Endometrial microvascular endothelial cells (primary cell): ENCODE measurements at regions not wholly inside any gene's neighbourhood (a gene's known extent, or its start where the extent isn't known, plus 50 kb on each side); places are given as distances from the start of the nearest gene placed in this dataset.
"Not testable (repeated sequence)": the region's sequence is repeated elsewhere in the genome, so short reads cannot be mapped to it uniquely, and the experiment has no call there.

Experiments used
- in situ Hi-C: cut with HindIII; loops from 2 replicates; pipeline ENCODE4 v1.10.0; 2017; ENCODE audit warnings: low sequenced_read_pairs, low pct_unique_long_range_greater_than_20kb; ENCODE audit errors: inconsistent ontology term

GRCh38 chr16:66097751-66098150, 268.7 kb upstream of the CDH5 start:
- in situ Hi-C loops, result no loop called here

- in situ Hi-C loops, result no loop called here
These were observed 270.8 kb upstream of the CDH5 start for GRCh38 chr16:66095676-66096075.

GRCh38 chr16:66093191-66093590, 273.3 kb upstream of the CDH5 start:
- in situ Hi-C loops, result no loop called here

GRCh38 chr16:66091471-66091891, 275.0 kb upstream of the CDH5 start:
- in situ Hi-C loops, result no loop called here

GRCh38 chr16:66088681-66089080, 277.8 kb upstream of the CDH5 start:
- in situ Hi-C loops, result no loop called here

- in situ Hi-C loops, result no loop called here
These were observed 279.2 kb upstream of the CDH5 start for GRCh38 chr16:66087308-66087707.

GRCh38 chr16:66085651-66086050, 280.8 kb upstream of the CDH5 start:
- in situ Hi-C loops, result no loop called here

GRCh38 chr16:66084731-66085130, 281.8 kb upstream of the CDH5 start:
- in situ Hi-C loops, result not testable (repeated sequence)

GRCh38 chr16:66084306-66084705, 282.2 kb upstream of the CDH5 start:
- in situ Hi-C loops, result no loop called here

GRCh38 chr16:66083171-66083570, 283.3 kb upstream of the CDH5 start:
- in situ Hi-C loops, result no loop called here

- in situ Hi-C loops, result no loop called here
These were observed 284.1 kb upstream of the CDH5 start for GRCh38 chr16:66082424-66082823.

GRCh38 chr16:66081775-66082366, 284.6 kb upstream of the CDH5 start:
- in situ Hi-C loops, result no loop called here

- in situ Hi-C loops, result no loop called here
These were observed 286.7 kb upstream of the CDH5 start for GRCh38 chr16:66079671-66080334.

GRCh38 chr16:66070140-66070917, 296.2 kb upstream of the CDH5 start:
- in situ Hi-C loops, result no loop called here

- in situ Hi-C loops, result no loop called here
These were observed 296.9 kb upstream of the CDH5 start for GRCh38 chr16:66069587-66069986.

GRCh38 chr16:66066404-66066803, 300.1 kb upstream of the CDH5 start:
- in situ Hi-C loops, result no loop called here

- in situ Hi-C loops, result no loop called here
These were observed 300.6 kb upstream of the CDH5 start for GRCh38 chr16:66065925-66066324.

- in situ Hi-C loops, result no loop called here
These were observed 301.5 kb upstream of the CDH5 start for GRCh38 chr16:66064801-66065530.

GRCh38 chr16:66058832-66059231, 307.7 kb upstream of the CDH5 start:
- in situ Hi-C loops, result no loop called here
